Activated CD8-positive, alpha-beta T cell treated with anti-CD3 and anti-CD28 coated beads for 36 hours (primary cell): ENCODE measurements at regions not wholly inside any gene's neighbourhood (a gene's known extent, or its start where the extent isn't known, plus 50 kb on each side); places are given as distances from the start of the nearest gene placed in this dataset.
"Not testable (repeated sequence)": the region's sequence is repeated elsewhere in the genome, so short reads cannot be mapped to it uniquely, and the experiment has no call there.

ENCODE experiments used
- ATAC-seq: fragments of 200-7000 bp; cut with Tn5 transposase; one replicate; pipeline ENCODE4 v1.10.0; 2021; ENCODE audit warnings: mild to moderate bottlenecking, moderate library complexity
- CTCF ChIA-PET: fragments of 350-600 bp; sonication (Branson Sonifier 250); formaldehyde crosslinking; loops from one replicate; lab custom pipeline; 2021; ENCODE audit warnings: antibody characterized with exemption; lab: Charles Lee
- POLR2A ChIA-PET: fragments of 350-600 bp; sonication (Branson Sonifier 250); formaldehyde crosslinking; loops from one replicate; lab custom pipeline; 2021; ENCODE audit warnings: antibody characterized with exemption; lab: Charles Lee
- DNase-seq: peaks from one replicate; pipeline ENCODE4 v3.0.0-alpha.2; 2020
- H3K27ac Mint-ChIP-seq: one replicate; pipeline ENCODE4 v1.8.0; 2021; ENCODE audit warnings: mild to moderate bottlenecking, mixed read lengths
- H3K27me3 Mint-ChIP-seq: one replicate; pipeline ENCODE4 v1.8.0; 2021; ENCODE audit warnings: mixed read lengths
- H3K36me3 Mint-ChIP-seq: one replicate; pipeline ENCODE4 v1.8.0; 2021; ENCODE audit warnings: low read depth, mixed read lengths
- H3K4me1 Mint-ChIP-seq: one replicate; pipeline ENCODE4 v1.8.0; 2021; ENCODE audit warnings: low read depth, mixed read lengths
- H3K4me3 Mint-ChIP-seq: one replicate; pipeline ENCODE4 v1.8.0; 2021; ENCODE audit warnings: mild to moderate bottlenecking, moderate library complexity, mixed read lengths
- H3K9me3 Mint-ChIP-seq: one replicate; pipeline ENCODE4 v1.8.0; 2021; ENCODE audit warnings: mixed read lengths
- intact Hi-C: fragments of 100-400 bp; cut with micrococcal nuclease; formaldehyde crosslinking; loops from one replicate; pipeline ENCODE4 v1.10.0; 2022
- TF ChIP-seq, protein P1 (sequence below): fragments of 200-600 bp; IDR thresholded peaks from one replicate; pipeline ENCODE4 v1.8.0; 2022; ENCODE audit warnings: antibody characterized with exemption, mild to moderate bottlenecking

DNA sequence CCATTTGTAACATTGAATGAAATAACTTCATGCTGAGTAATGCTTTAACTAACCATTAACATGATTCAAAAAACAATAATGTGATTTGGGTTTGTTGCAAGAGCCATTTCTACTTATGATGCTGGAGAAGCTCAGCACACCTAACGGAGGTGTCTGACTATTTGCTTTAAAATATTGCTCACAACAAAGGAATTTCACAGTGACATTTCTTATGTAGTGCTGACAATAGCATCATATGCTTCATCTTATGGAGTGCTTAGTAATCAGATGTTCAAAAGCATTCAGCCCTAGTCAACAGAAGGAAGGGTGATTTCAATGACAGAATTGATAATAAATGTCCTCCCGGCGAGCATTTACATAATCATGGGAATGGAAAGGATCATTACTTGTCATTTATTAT is 1003.3 kb upstream of the COX7C start:
- TF ChIP-seq, protein P1, sequence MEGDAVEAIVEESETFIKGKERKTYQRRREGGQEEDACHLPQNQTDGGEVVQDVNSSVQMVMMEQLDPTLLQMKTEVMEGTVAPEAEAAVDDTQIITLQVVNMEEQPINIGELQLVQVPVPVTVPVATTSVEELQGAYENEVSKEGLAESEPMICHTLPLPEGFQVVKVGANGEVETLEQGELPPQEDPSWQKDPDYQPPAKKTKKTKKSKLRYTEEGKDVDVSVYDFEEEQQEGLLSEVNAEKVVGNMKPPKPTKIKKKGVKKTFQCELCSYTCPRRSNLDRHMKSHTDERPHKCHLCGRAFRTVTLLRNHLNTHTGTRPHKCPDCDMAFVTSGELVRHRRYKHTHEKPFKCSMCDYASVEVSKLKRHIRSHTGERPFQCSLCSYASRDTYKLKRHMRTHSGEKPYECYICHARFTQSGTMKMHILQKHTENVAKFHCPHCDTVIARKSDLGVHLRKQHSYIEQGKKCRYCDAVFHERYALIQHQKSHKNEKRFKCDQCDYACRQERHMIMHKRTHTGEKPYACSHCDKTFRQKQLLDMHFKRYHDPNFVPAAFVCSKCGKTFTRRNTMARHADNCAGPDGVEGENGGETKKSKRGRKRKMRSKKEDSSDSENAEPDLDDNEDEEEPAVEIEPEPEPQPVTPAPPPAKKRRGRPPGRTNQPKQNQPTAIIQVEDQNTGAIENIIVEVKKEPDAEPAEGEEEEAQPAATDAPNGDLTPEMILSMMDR = no peak
- no peak for ATAC-seq
- ChIA-PET CTCF (no interaction called here), POLR2A (no interaction called here)
- intact Hi-C loops = no loop called here
- no peaks in the 10 kb centered on the region for H3K27me3 Mint-ChIP-seq
- H3K27ac Mint-ChIP-seq = no peak overlapping the region
- no peaks in the 10 kb centered on the region for H3K4me1 Mint-ChIP-seq
- no peak for DNase-seq
- no peaks in the 10 kb centered on the region for H3K36me3 Mint-ChIP-seq
- H3K9me3 Mint-ChIP-seq = peaks cover 5% of the 10 kb centered on the region
- H3K4me3 Mint-ChIP-seq = no peak overlapping the region

DNA sequence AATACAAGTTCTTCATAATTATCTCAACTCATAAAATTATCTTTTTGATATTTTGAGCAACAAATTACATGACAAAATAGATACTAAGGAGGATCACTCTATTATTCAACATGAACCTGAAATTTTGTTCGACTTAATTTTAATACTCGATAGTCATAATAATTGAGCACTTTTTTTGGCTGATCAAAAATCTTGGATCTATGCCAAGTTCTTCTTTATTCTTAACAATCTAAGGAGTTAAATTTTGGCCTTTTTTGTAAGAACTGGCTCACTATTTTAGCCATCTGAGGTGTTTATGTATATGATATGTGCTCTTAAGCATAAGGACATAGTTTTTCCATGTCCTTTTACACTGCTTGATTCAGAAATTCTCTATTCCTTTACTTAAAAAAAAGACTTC is 996.1 kb upstream of the COX7C start:
- no peak overlapping the region for H3K4me3 Mint-ChIP-seq
- DNase-seq (no peak), ATAC-seq (no peak)
- TF ChIP-seq, protein P1 = no peak
- intact Hi-C loops = no loop called here
- POLR2A ChIA-PET = no interaction called here
- no peaks in the 10 kb centered on the region for H3K4me1 Mint-ChIP-seq
- H3K27ac Mint-ChIP-seq = no peak overlapping the region
- no peaks in the 10 kb centered on the region for H3K36me3 Mint-ChIP-seq
- no peaks in the 10 kb centered on the region for H3K27me3 Mint-ChIP-seq
- H3K9me3 Mint-ChIP-seq = peaks cover 5% of the 10 kb centered on the region
- CTCF ChIA-PET = no interaction called here

DNA sequence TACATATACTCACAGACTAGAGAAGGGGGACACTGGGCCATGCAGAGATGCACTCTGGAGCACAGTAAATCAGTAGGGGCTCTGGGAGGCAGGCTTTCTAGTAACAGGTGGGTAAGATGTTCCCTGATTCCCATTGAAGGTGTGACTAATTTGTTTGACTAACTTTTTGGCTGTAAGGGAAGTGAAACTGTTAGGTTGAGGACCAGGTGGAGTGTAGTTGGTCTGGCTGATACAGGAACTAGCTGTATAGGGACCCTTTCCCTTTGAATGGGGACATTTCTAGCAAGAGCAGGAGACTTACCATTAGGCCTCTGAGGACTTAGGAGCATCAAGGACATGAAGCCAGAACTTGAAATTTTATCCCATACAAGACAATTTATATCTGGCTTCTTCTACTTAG is 989.6 kb upstream of the COX7C start:
- no peak overlapping the region for H3K4me3 Mint-ChIP-seq
- CTCF ChIA-PET = no interaction called here

DNA sequence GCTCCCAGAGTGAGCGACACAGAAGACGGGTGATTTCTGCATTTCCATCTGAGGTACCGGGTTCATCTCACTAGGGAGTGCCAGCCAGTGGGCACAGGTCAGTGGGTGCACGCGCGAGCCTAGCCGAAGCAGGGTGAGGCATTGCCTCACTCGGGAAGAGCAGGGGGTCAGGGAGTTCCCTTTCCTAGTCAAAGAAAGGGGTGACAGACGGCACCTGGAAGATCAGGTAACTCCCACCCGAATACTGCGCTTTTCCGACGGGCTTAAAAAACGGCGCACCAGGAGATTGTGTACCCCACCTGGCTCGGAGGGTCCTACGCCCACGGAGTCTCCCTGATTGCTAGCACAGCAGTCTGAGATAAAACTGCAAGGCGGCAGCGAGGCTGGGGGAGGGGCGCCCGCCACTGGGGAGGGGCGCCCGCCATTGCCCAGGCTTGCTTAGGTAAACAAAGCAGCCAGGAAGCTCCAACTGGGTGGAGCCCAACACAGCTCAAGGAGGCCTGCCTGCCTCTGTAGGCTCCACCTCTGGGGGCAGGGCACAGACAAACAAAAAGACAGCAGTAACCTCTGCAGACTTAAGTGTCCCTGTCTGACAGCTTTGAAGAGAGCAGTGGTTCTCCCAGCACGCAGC is 979.1 kb upstream of the COX7C start:
- H3K9me3 Mint-ChIP-seq, POLR2A ChIA-PET, H3K27ac Mint-ChIP-seq, ATAC-seq, H3K4me3 Mint-ChIP-seq, DNase-seq, H3K36me3 Mint-ChIP-seq, intact Hi-C loops, H3K4me1 Mint-ChIP-seq, H3K27me3 Mint-ChIP-seq, CTCF ChIA-PET: not testable (repeated sequence)

More for the DNA sequence above, 989.6 kb upstream of the COX7C start:
- Mint-ChIP-seq H3K36me3 (no peaks in the 10 kb centered on the region), H3K27me3 (no peaks in the 10 kb centered on the region), H3K4me1 (no peaks in the 10 kb centered on the region), H3K27ac (no peak overlapping the region), H3K9me3 (peaks cover 1% of the 10 kb centered on the region)
- TF ChIP-seq, protein P1 = no peak
- no peak for DNase-seq
- intact Hi-C loops = no loop called here
- POLR2A ChIA-PET = no interaction called here
- ATAC-seq = no peak

DNA sequence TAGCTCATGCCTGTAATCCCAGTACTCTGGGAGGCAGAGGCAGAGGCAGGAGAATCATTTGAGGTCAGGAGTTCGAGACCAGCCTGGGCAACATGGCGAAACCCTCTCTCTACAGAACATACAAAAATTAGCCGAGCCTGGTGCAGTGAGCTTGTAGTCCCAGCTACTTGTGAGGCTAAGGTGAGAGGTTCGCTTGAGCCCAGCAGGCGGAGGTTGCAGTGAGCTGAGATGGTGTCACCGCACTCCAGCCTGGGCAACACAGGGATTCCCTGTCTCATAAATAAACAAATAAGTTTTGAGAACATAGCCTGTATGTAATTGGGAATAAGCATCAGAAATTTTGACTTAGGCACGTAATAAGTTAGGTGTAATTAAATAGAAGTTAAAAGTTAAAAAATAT is 971.7 kb upstream of the COX7C start:
- POLR2A ChIA-PET = no interaction called here
- H3K27ac Mint-ChIP-seq = no peak overlapping the region
- ATAC-seq (no peak), DNase-seq (no peak)
- TF ChIP-seq, protein P1 = no peak
- no peaks in the 10 kb centered on the region for H3K27me3 Mint-ChIP-seq
- no peaks in the 10 kb centered on the region for H3K36me3 Mint-ChIP-seq
- H3K4me1 Mint-ChIP-seq = no peaks in the 10 kb centered on the region
- intact Hi-C loops = no loop called here
- CTCF ChIA-PET = no interaction called here
- H3K9me3 Mint-ChIP-seq = no peaks in the 10 kb centered on the region
- H3K4me3 Mint-ChIP-seq = no peak overlapping the region
